Large intestine (tissue), 3 donors: ENCODE measurements at regions not wholly inside any gene's neighbourhood (a gene's known extent, or its start where the extent isn't known, plus 50 kb on each side); places are given as distances from the start of the nearest gene placed in this dataset.

Experiments
- DNase-seq, 2 donors: peaks; one replicate each; pipeline versions ENCODE4 v3.0.0 to v3.0.0-alpha.2; 2013
- H3K27ac ChIP-seq: one replicate; pipeline ENCODE4 v1.5.1; 2013; ENCODE audit warnings: low read length
- H3K27me3 ChIP-seq: 2 replicates; pipeline ENCODE4 v1.6.1; 2013; ENCODE audit warnings: low read length; ENCODE audit not compliant: control insufficient read depth, insufficient read depth
- H3K36me3 ChIP-seq: 2 replicates; pipeline ENCODE4 v1.6.1; 2013; ENCODE audit warnings: low read length; ENCODE audit not compliant: control insufficient read depth, insufficient read depth
- H3K4me1 ChIP-seq: one replicate; pipeline ENCODE4 v1.6.1; 2013; ENCODE audit warnings: low read length; ENCODE audit not compliant: control insufficient read depth, insufficient read depth
- H3K4me3 ChIP-seq: one replicate; pipeline ENCODE4 v1.5.1; 2013; ENCODE audit warnings: low read length
- H3K9me3 ChIP-seq: one replicate; pipeline ENCODE4 v1.6.1; 2013; ENCODE audit warnings: mild to moderate bottlenecking, low read depth, low read length, moderate library complexity; ENCODE audit not compliant: control insufficient read depth
- WGBS: methylation state at CpG from one replicate; pipeline ENCODE4 v1.1.5; 2013; ENCODE audit warnings: low lambda C conversion rate; ENCODE audit not compliant: insufficient coverage; 5-methylcytosine and 5-hydroxymethylcytosine counted together

- Histone ChIP-seq H3K4me1 (no peaks in the 10 kb centered on the region), H3K27me3 (peaks cover 21% of the 10 kb centered on the region), H3K27ac (no peak overlapping the region), H3K36me3 (no peaks in the 10 kb centered on the region), H3K9me3 (no peaks in the 10 kb centered on the region), H3K4me3 (no peak overlapping the region)
- WGBS, result 60% methylated on average over 1 of the region's 4 CpGs
- peak in 1 of 2 donors; percentile 7 for DNase-seq
Observed at GRCh38 chr4:41822325-41822724, 73.8 kb upstream of the PHOX2B start.

GRCh38 chr4:41820473-41820872, 71.9 kb upstream of the PHOX2B start:
- Histone ChIP-seq H3K9me3 (no peaks in the 10 kb centered on the region), H3K27me3 (peaks cover 18% of the 10 kb centered on the region), H3K4me1 (no peaks in the 10 kb centered on the region), H3K4me3 (no peak overlapping the region), H3K27ac (no peak overlapping the region), H3K36me3 (no peaks in the 10 kb centered on the region)
- no peak for DNase-seq
- 100% methylated on average over 1 of the region's 2 CpGs for WGBS

- no peak overlapping the region for H3K27ac ChIP-seq
- H3K27me3 ChIP-seq, result peaks cover 25% of the 10 kb centered on the region
- H3K36me3 ChIP-seq, result no peaks in the 10 kb centered on the region
- no peaks in the 10 kb centered on the region for H3K9me3 ChIP-seq
- no peak for DNase-seq
- no peak overlapping the region for H3K4me3 ChIP-seq
- 100% methylated on average over 1 of the region's 3 CpGs for WGBS
- no peaks in the 10 kb centered on the region for H3K4me1 ChIP-seq
Observed at GRCh38 chr4:41819621-41820020, 71.1 kb upstream of the PHOX2B start.

GRCh38 chr4:41815473-41815872, 66.9 kb upstream of the PHOX2B start:
- peaks cover 26% of the 10 kb centered on the region for H3K27me3 ChIP-seq
- DNase-seq, result no peak
- H3K4me3 ChIP-seq, result no peak overlapping the region
- H3K9me3 ChIP-seq, result no peaks in the 10 kb centered on the region
- H3K36me3 ChIP-seq, result no peaks in the 10 kb centered on the region
- no peaks in the 10 kb centered on the region for H3K4me1 ChIP-seq
- 53% methylated on average over 2 of the region's 4 CpGs for WGBS
- H3K27ac ChIP-seq, result no peak overlapping the region

- no peaks in the 10 kb centered on the region for H3K36me3 ChIP-seq
- no CpG with 5 or more reads among the region's 10 CpGs for WGBS
Observed at GRCh38 chr4:41814565-41814964, 66.0 kb upstream of the PHOX2B start.

GRCh38 chr4:41806807-41807206, 58.3 kb upstream of the PHOX2B start:
- Histone ChIP-seq H3K36me3 (no peaks in the 10 kb centered on the region), H3K4me1 (no peaks in the 10 kb centered on the region), H3K4me3 (no peak overlapping the region), H3K27ac (no peak overlapping the region), H3K9me3 (no peaks in the 10 kb centered on the region), H3K27me3 (peaks cover 4% of the 10 kb centered on the region)
- DNase-seq, result no peak
- WGBS, result 78% methylated on average over 1 of the region's 3 CpGs

More at GRCh38 chr4:41814565-41814964, 66.0 kb upstream of the PHOX2B start:
- no peak overlapping the region for H3K4me3 ChIP-seq
- no peak for DNase-seq
- no peaks in the 10 kb centered on the region for H3K4me1 ChIP-seq
- H3K27me3 ChIP-seq, result peaks cover 25% of the 10 kb centered on the region
- no peaks in the 10 kb centered on the region for H3K9me3 ChIP-seq
- no peak overlapping the region for H3K27ac ChIP-seq

- Histone ChIP-seq H3K36me3 (no peaks in the 10 kb centered on the region), H3K4me1 (no peaks in the 10 kb centered on the region), H3K9me3 (no peaks in the 10 kb centered on the region), H3K27ac (no peak overlapping the region), H3K27me3 (peaks cover 2% of the 10 kb centered on the region), H3K4me3 (no peak overlapping the region)
- no peak for DNase-seq
- no CpG with 5 or more reads among the region's 3 CpGs for WGBS
Observed at GRCh38 chr4:41802590-41802989, 54.1 kb upstream of the PHOX2B start.

GRCh38 chr4:41799126-41799525, 50.6 kb upstream of the PHOX2B start:
- Histone ChIP-seq H3K27ac (no peak overlapping the region), H3K27me3 (no peaks in the 10 kb centered on the region), H3K4me3 (no peak overlapping the region), H3K9me3 (no peaks in the 10 kb centered on the region), H3K4me1 (no peaks in the 10 kb centered on the region), H3K36me3 (no peaks in the 10 kb centered on the region)
- no peak for DNase-seq
- no CpG with 5 or more reads among the region's 1 CpG for WGBS
